Erythroblast (primary cell): ENCODE measurements at regions not wholly inside any gene's neighbourhood (a gene's known extent, or its start where the extent isn't known, plus 50 kb on each side); places are given as distances from the start of the nearest gene placed in this dataset.

Source experiments
- GATA1 ChIP-seq: IDR thresholded peaks from 2 replicates; pipeline ENCODE4 v1.6.1; 2011; ENCODE audit warnings: low read depth, mild to moderate bottlenecking, control low read depth, low read length, moderate library complexity
- POLR2A ChIP-seq: IDR thresholded peaks from 2 replicates; pipeline ENCODE4 v1.6.1; 2011; ENCODE audit warnings: mild to moderate bottlenecking, low read length

DNA sequence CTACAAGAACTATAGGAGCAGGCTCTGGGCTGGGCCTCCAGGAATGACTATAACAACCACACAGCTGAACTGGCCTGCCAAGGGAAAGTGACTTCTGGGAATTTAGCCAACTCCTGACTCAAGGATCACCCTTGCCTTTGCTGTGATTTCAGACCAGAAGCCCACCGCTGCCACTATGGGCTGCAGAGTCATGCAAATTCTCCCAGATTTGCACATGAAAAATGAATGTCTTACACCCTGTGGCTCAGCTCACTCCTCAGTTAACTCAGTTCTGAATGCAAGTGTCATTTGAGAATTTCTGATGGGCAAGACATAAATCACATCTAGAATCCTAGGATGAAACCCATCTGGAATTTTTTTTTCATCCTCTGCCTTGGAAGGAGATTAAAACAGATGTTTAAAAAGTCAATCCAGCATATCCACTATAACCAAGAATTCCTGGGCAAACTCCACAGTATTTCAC, 186.5 kb upstream of the BET1 start:
- TF ChIP-seq POLR2A (no peak), GATA1 (no peak)
